Endothelial cell (in vitro differentiated cells): ENCODE measurements at regions not wholly inside any gene's neighbourhood (a gene's known extent, or its start where the extent isn't known, plus 50 kb on each side); places are given as distances from the start of the nearest gene placed in this dataset.
"Not testable (repeated sequence)": the region's sequence is repeated elsewhere in the genome, so short reads cannot be mapped to it uniquely, and the experiment has no call there.

Source experiments
- DNase-seq: peaks from one replicate; pipeline ENCODE4 v3.0.0; 2021; ENCODE audit warnings: low spot score
- H3K27ac Mint-ChIP-seq: one replicate; pipeline ENCODE4 v1.8.0; 2021; ENCODE audit warnings: mixed read lengths, inconsistent platforms; ENCODE audit not compliant: unreplicated experiment
- H3K27me3 Mint-ChIP-seq: one replicate; pipeline ENCODE4 v1.8.0; 2021; ENCODE audit warnings: mild to moderate bottlenecking, moderate library complexity, mixed read lengths, inconsistent platforms; ENCODE audit not compliant: unreplicated experiment
- H3K36me3 Mint-ChIP-seq: one replicate; pipeline ENCODE4 v1.8.0; 2021; ENCODE audit warnings: mild to moderate bottlenecking, low read depth, mixed read lengths, inconsistent platforms; ENCODE audit not compliant: unreplicated experiment
- H3K4me1 Mint-ChIP-seq: one replicate; pipeline ENCODE4 v1.8.0; 2021; ENCODE audit warnings: mild to moderate bottlenecking, mixed read lengths, inconsistent platforms; ENCODE audit not compliant: unreplicated experiment
- H3K4me3 Mint-ChIP-seq: one replicate; pipeline ENCODE4 v1.8.0; 2021; ENCODE audit warnings: mild to moderate bottlenecking, mixed read lengths, inconsistent platforms; ENCODE audit not compliant: unreplicated experiment
- H3K9me3 Mint-ChIP-seq: one replicate; pipeline ENCODE4 v1.8.0; 2021; ENCODE audit warnings: mixed read lengths, inconsistent platforms; ENCODE audit not compliant: unreplicated experiment
- TF ChIP-seq, protein P1 (sequence below): fragments of 200-600 bp; sonication (generic); IDR thresholded peaks from one replicate; pipeline ENCODE4 v1.5.0; 2021; ENCODE audit warnings: antibody characterized with exemption; ENCODE audit not compliant: unreplicated experiment

DNA sequence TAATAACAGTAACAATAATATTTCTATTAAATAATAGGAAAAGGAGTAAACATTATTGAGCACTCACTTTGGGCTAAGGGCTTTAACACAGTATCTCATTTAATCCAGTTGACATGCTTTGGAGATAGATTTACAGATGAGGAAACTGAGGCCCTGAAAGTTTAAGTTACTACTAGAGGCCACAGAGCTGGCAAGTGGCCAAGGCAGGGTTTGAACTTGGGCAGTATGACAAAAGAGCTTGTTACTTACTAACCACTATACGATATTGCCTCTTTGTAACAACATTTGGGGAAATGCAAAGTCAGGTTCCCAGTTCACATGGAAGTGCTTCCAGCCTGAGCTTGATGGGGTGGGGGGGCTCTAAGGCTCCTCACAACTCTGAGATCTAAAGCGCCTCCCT lies 149.1 kb upstream of the LMCD1 start:
- DNase-seq = no peak
- no peak overlapping the region for H3K4me3 Mint-ChIP-seq
- no peak overlapping the region for H3K27ac Mint-ChIP-seq
- peaks cover 6% of the 10 kb centered on the region for H3K4me1 Mint-ChIP-seq
- no peaks in the 10 kb centered on the region for H3K36me3 Mint-ChIP-seq
- H3K9me3 Mint-ChIP-seq = no peaks in the 10 kb centered on the region
- no peaks in the 10 kb centered on the region for H3K27me3 Mint-ChIP-seq
- TF ChIP-seq, protein P1, sequence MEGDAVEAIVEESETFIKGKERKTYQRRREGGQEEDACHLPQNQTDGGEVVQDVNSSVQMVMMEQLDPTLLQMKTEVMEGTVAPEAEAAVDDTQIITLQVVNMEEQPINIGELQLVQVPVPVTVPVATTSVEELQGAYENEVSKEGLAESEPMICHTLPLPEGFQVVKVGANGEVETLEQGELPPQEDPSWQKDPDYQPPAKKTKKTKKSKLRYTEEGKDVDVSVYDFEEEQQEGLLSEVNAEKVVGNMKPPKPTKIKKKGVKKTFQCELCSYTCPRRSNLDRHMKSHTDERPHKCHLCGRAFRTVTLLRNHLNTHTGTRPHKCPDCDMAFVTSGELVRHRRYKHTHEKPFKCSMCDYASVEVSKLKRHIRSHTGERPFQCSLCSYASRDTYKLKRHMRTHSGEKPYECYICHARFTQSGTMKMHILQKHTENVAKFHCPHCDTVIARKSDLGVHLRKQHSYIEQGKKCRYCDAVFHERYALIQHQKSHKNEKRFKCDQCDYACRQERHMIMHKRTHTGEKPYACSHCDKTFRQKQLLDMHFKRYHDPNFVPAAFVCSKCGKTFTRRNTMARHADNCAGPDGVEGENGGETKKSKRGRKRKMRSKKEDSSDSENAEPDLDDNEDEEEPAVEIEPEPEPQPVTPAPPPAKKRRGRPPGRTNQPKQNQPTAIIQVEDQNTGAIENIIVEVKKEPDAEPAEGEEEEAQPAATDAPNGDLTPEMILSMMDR = no peak

DNA sequence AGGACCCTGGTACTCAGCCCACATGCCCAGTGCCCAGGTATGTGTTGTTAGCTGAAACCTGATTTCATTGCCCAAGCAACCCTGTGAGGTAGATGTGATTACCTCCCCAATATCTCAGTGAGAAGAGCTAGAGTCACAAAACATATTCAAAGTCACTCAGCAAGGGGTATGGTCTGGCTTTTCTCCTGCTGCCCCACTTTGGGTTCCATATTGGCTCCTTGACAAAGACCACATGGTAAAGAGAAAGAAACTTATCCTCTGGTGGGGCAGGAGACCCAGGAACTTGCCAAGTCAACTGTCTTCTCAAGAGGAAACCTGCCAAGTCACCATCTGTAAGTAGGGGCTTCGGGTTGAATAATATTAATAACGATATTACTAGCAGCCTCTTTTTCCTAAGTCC lies 148.3 kb upstream of the LMCD1 start:
- Mint-ChIP-seq H3K27me3 (no peaks in the 10 kb centered on the region), H3K27ac (no peak overlapping the region), H3K4me1 (peaks cover 10% of the 10 kb centered on the region), H3K4me3 (no peak overlapping the region), H3K36me3 (no peaks in the 10 kb centered on the region), H3K9me3 (no peaks in the 10 kb centered on the region)
- TF ChIP-seq, protein P1 = no peak
- DNase-seq = no peak

DNA sequence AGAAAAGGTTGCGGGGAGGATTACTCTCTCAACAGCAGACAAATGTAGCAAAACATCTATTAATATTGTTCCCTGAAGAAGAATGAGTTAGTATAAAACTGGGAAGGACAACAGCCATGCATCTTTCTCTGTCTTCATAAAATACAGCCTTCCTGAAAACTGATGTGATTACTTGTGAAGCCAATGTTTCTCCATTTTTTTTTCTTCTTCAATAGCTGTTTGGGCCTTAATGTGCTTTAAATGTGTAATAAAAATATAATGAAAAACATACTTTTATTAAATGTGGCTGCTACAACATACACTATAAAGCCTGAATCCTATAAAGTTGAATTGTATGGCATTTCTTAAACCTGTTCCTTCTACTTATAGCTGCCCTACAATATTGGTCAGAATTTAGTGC lies 146.3 kb upstream of the LMCD1 start:
- H3K9me3 Mint-ChIP-seq = no peaks in the 10 kb centered on the region
- DNase-seq = no peak
- peaks cover 10% of the 10 kb centered on the region for H3K4me1 Mint-ChIP-seq
- H3K4me3 Mint-ChIP-seq = no peak overlapping the region
- H3K27ac Mint-ChIP-seq = no peak overlapping the region
- H3K36me3 Mint-ChIP-seq = no peaks in the 10 kb centered on the region
- no peaks in the 10 kb centered on the region for H3K27me3 Mint-ChIP-seq
- TF ChIP-seq, protein P1 = no peak

DNA sequence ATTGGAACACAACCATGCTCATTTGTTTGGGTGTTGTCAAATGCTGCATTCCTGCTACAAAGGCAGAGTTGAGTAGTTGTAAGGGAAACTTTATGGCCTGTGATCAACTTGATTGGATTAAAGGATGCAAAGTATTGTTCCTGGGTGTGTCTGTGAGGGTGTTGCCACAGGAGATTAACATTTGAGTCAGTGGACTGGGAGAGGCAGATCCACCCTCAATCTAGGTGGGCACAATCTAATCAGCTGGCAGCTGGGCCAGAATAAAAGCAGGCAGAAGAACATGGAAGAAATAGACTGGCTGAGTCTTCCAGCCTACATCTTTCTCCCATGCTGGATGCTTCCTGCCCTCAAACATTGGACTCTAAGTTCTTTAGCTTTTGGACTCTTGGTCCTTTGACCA lies 145.6 kb upstream of the LMCD1 start:
- H3K27ac Mint-ChIP-seq, DNase-seq, H3K4me1 Mint-ChIP-seq, H3K4me3 Mint-ChIP-seq, H3K27me3 Mint-ChIP-seq, H3K36me3 Mint-ChIP-seq, H3K9me3 Mint-ChIP-seq: not testable (repeated sequence)

DNA sequence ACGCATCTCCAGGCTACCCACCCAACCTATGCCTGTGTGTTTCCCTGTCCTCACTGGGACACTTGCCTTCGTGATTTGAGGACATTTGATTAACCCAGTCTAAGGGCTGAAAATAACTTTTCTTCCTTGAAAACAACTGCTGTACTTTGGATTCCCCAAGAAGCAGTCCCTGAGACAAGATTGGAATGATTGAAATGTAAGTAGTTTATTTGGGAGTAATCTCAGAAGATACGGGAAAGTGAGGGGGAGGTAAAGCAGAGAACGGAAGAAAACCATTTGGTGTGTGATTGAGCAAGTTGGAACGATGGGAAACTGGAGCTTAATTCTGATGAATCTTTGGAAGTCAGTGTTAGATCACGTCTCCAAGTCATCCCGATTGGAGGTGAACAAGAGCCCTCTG lies 143.8 kb upstream of the LMCD1 start:
- TF ChIP-seq, protein P1 = no peak
- no peak for DNase-seq
- no peak overlapping the region for H3K4me3 Mint-ChIP-seq
- H3K4me1 Mint-ChIP-seq = peaks cover 10% of the 10 kb centered on the region
- H3K27me3 Mint-ChIP-seq = no peaks in the 10 kb centered on the region
- no peaks in the 10 kb centered on the region for H3K36me3 Mint-ChIP-seq
- H3K27ac Mint-ChIP-seq = no peak overlapping the region
- no peaks in the 10 kb centered on the region for H3K9me3 Mint-ChIP-seq

DNA sequence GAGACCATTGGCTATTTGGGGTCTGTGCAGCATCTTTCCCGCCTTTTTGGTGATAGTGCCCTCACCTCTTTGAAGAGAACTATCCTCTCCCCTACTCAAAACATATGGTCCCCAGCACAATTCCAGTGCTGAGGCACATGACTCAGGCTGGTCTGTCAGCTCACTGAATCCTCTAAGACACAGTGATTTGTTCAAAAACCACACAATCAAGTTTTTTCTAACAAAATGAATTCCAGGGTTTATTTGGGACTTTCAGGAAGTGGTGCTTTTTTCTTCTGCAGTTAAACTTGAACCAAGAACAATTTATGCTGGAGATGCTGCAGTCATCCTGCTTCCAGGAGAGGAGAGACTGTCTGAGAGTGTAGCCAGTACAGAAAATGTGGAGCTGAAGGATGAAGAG lies 142.5 kb upstream of the LMCD1 start:
- H3K4me3 Mint-ChIP-seq = no peak overlapping the region
- peaks cover 10% of the 10 kb centered on the region for H3K4me1 Mint-ChIP-seq
- TF ChIP-seq, protein P1 = no peak
- H3K9me3 Mint-ChIP-seq = no peaks in the 10 kb centered on the region
- no peak for DNase-seq
- H3K27me3 Mint-ChIP-seq = no peaks in the 10 kb centered on the region
- H3K27ac Mint-ChIP-seq = no peak overlapping the region
- no peaks in the 10 kb centered on the region for H3K36me3 Mint-ChIP-seq
